ENCODE measurements at regions not wholly inside any gene's neighbourhood (a gene's known extent, or its start where the extent isn't known, plus 50 kb on each side); places are given as distances from the start of the nearest gene placed in this dataset.
"Not testable (repeated sequence)": the region's sequence is repeated elsewhere in the genome, so short reads cannot be mapped to it uniquely, and the experiment has no call there.

GRCh38 chr2:40953341-40953740 is 501.5 kb upstream of the SLC8A1 start:
- DNase-seq (ENCODE audit: low read depth), result no peak

GRCh38 chr2:40955042-40955441 is 503.2 kb upstream of the SLC8A1 start:
- DNase-seq (ENCODE audit: low read depth), result no peak

GRCh38 chr2:40955635-40956034 is 503.7 kb upstream of the SLC8A1 start:
- DNase-seq (ENCODE audit: low read depth), result no peak

- peak; percentile 5 for DNase-seq (ENCODE audit: low read depth)
These were observed 505.6 kb upstream of the SLC8A1 start for GRCh38 chr2:40957508-40957907.

- DNase-seq (ENCODE audit: low read depth), result no peak
These were observed 510.1 kb upstream of the SLC8A1 start for GRCh38 chr2:40962026-40962425.

GRCh38 chr2:40964509-40965250 is 512.8 kb upstream of the SLC8A1 start:
- no peak for DNase-seq (ENCODE audit: low read depth)

GRCh38 chr2:40967451-40967850 is 515.6 kb upstream of the SLC8A1 start:
- no peak for DNase-seq (ENCODE audit: low read depth)

GRCh38 chr2:40975151-40975550 is 523.3 kb upstream of the SLC8A1 start:
- DNase-seq (ENCODE audit: low read depth), result no peak

- no peak for DNase-seq (ENCODE audit: low read depth)
These were observed 545.5 kb upstream of the SLC8A1 start for GRCh38 chr2:40997362-40997761.

- DNase-seq (ENCODE audit: low read depth), result no peak
These were observed 548.5 kb upstream of the SLC8A1 start for GRCh38 chr2:41000374-41000773.

- no peak for DNase-seq (ENCODE audit: low read depth)
These were observed 549.0 kb upstream of the SLC8A1 start for GRCh38 chr2:41000906-41001305.

GRCh38 chr2:41004700-41005099 is 552.8 kb upstream of the SLC8A1 start:
- no peak for DNase-seq (ENCODE audit: low read depth)

GRCh38 chr2:41020358-41020757 is 568.5 kb upstream of the SLC8A1 start:
- DNase-seq (ENCODE audit: low read depth), result no peak

GRCh38 chr2:41024816-41025215 is 572.9 kb upstream of the SLC8A1 start:
- no peak for DNase-seq (ENCODE audit: low read depth)

GRCh38 chr2:41026613-41027012 is 574.7 kb upstream of the SLC8A1 start:
- DNase-seq (ENCODE audit: low read depth), result no peak

GRCh38 chr2:41027095-41027494 is 575.2 kb upstream of the SLC8A1 start:
- DNase-seq (ENCODE audit: low read depth), result no peak

- no peak for DNase-seq (ENCODE audit: low read depth)
These were observed 579.4 kb upstream of the SLC8A1 start for GRCh38 chr2:41031282-41031681.

- DNase-seq (ENCODE audit: low read depth), result no peak
These were observed 580.8 kb upstream of the SLC8A1 start for GRCh38 chr2:41032715-41033114.

- DNase-seq (ENCODE audit: low read depth), result no peak
These were observed 581.2 kb upstream of the SLC8A1 start for GRCh38 chr2:41033127-41033526.

- peak; percentile 51 for DNase-seq (ENCODE audit: low read depth)
These were observed 586.5 kb upstream of the SLC8A1 start for GRCh38 chr2:41038408-41038807.

- DNase-seq (ENCODE audit: low read depth), result not testable (repeated sequence)
These were observed 587.9 kb upstream of the SLC8A1 start for GRCh38 chr2:41039750-41040149.

GRCh38 chr2:41040782-41041520 is 589.1 kb upstream of the SLC8A1 start:
- DNase-seq (ENCODE audit: low read depth), result no peak

GRCh38 chr2:41042343-41042742 is 590.5 kb upstream of the SLC8A1 start:
- DNase-seq (ENCODE audit: low read depth), result peak; percentile 4

- peak; percentile 12 for DNase-seq (ENCODE audit: low read depth)
These were observed 609.5 kb upstream of the SLC8A1 start for GRCh38 chr2:41061356-41061755.

Data from iris pigment epithelial cell (primary cell).